GM10248 (cell line): ENCODE measurements at regions not wholly inside any gene's neighbourhood (a gene's known extent, or its start where the extent isn't known, plus 50 kb on each side); places are given as distances from the start of the nearest gene placed in this dataset.

Source experiments
- CTCF ChIA-PET: fragments of 300-600 bp; sonication (Branson Sonifier 250); formaldehyde crosslinking; extraction: SDS; loops from one replicate; lab custom pipeline; 2021; ENCODE audit warnings: antibody characterized with exemption; lab: Yijun Ruan, JAX
- POLR2A ChIA-PET: fragments of 350-650 bp; sonication (Branson Sonifier 250); formaldehyde crosslinking; extraction: SDS; loops from one replicate; lab custom pipeline; 2020; ENCODE audit warnings: antibody characterized with exemption; lab: Yijun Ruan, JAX
- DNase-seq: peaks from one replicate; pipeline ENCODE4 v3.0.0; 2012; ENCODE audit errors: extremely low spot score
- CTCF ChIP-seq: IDR thresholded peaks from 2 replicates; pipeline ENCODE4 v1.5.1; 2012; ENCODE audit warnings: mild to moderate bottlenecking, low read depth; ENCODE audit errors: extremely low read depth, missing control alignments, control extremely low read depth

DNA sequence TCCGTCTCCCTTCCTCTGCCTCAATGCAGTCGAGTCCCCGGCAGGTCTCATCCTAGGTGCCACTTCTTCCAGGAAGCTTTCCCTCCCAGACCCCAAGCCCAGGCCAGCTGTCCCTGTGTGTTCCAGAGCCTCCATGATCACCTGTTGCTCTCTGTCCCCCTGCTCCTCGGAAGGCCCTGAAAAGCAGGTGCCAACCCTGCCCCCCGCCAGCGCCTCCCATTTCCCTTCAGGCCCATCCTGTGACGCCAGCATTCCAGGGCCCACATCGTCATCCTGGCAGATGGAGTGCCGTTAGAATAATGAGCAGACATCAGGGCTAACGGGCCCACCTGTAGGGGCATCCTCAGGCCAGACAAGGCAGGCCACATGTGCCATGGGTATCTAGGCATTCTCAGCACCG, 253.0 kb upstream of the PPP2R2D start:
- DNase-seq, result no peak

DNA sequence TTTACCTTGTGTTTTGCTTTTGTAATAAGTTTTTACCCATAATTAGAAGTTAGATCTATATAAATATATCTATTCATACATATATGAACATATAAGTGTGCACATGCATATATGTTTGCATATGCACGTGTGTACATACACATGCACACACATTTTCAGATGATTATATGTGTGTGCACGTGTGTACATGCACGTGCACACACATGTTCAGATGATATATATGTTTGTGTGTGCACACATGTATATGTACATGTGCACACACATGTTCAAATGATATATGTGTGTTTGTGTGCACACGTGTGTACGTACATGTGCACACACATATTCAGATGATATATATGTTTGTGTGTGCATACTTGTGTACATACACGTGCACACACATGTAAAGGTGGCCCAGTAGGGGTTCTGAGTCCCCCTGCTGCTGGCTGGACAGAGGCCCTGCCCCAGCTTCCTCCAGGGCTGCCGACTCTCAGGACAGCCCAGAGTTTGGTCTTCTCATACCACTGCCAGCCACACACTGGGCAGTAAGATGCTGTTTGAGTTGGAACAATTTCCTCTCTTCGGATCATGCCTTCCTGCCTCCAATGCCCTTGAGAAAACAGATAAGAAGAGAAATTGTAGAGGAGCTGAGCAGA, 252.3 kb upstream of the PPP2R2D start:
- no peak for DNase-seq
- CTCF ChIA-PET, result no interaction called here
- TF ChIP-seq CTCF, result no peak
- POLR2A ChIA-PET, result no interaction called here

More for the DNA sequence above, 253.0 kb upstream of the PPP2R2D start:
- CTCF ChIA-PET, result interaction anchor here (1.1 kb wide), 1 partner anchor 25 kb away, joined by 3 read pairs; no protein-coding TSS in a partner anchor
- TF ChIP-seq CTCF, result no peak
- POLR2A ChIA-PET, result no interaction called here

- ChIA-PET CTCF (no interaction called here), POLR2A (no interaction called here)
- DNase-seq, result no peak
- no peak for TF ChIP-seq CTCF
Measured at GRCh38 chr10:131649617-131650016, 251.2 kb upstream of the PPP2R2D start.

DNA sequence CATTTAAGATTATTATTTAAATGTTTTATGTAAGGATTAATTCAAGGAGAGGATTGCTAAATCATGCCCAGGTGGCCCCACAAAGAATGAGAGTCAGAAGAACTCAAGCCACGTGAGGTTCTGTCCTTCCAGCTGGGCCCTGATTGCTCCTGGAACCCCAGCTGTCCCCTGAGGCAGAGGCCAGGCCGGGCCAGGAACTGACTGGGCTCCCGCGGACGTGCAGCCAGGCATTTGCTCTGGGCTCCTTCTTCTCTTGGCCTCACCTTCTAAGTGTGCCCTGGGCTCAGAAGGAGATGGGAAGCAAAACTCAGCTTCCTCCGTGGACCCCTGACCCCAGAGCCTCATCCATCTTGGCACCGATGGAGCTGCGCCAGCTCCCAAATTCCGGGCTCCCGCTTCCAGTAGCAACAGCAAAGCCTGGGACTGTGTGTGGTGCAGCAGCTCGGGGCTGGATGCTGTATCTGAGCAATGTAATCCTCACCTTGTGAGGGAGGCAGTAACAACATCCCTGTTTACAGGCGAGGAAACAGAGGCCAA, 250.6 kb upstream of the PPP2R2D start:
- CTCF ChIA-PET, result no interaction called here
- no peak for TF ChIP-seq CTCF
- DNase-seq, result no peak
- POLR2A ChIA-PET, result no interaction called here

- DNase-seq, result no peak
- POLR2A ChIA-PET, result no interaction called here
- TF ChIP-seq CTCF, result no peak
- CTCF ChIA-PET, result interaction anchor here (1.3 kb wide), 1 partner anchor 9 kb away, joined by 3 read pairs; no protein-coding TSS in a partner anchor
Measured at GRCh38 chr10:131650771-131651673, 249.8 kb upstream of the PPP2R2D start.

GRCh38 chr10:131651674-131652437, 249.0 kb upstream of the PPP2R2D start:
- DNase-seq, result no peak
- ChIA-PET CTCF (interaction anchor here (1.3 kb wide), 1 partner anchor 8 kb away, joined by 3 read pairs; no protein-coding TSS in a partner anchor), POLR2A (no interaction called here)
- TF ChIP-seq CTCF, result no peak
